Nephron progenitor cell (in vitro differentiated cells): ENCODE measurements at regions not wholly inside any gene's neighbourhood (a gene's known extent, or its start where the extent isn't known, plus 50 kb on each side); places are given as distances from the start of the nearest gene placed in this dataset.
A peak's percentile ranks its signal among the peaks of the same experiment; 100 is the strongest.

ENCODE experiments used
- DNase-seq: peaks from one replicate; pipeline ENCODE4 v3.0.0; 2021
- H3K27ac Mint-ChIP-seq: 2 replicates; pipeline ENCODE4 v1.8.0; 2021; ENCODE audit warnings: mild to moderate bottlenecking, moderate library complexity, mixed read lengths
- H3K27me3 Mint-ChIP-seq: 2 replicates; pipeline ENCODE4 v1.8.0; 2021; ENCODE audit warnings: mild to moderate bottlenecking, low read depth, mixed read lengths; ENCODE audit not compliant: poor library complexity
- H3K36me3 Mint-ChIP-seq: 2 replicates; pipeline ENCODE4 v1.8.0; 2021; ENCODE audit warnings: low read depth, mixed read lengths
- H3K4me1 Mint-ChIP-seq: 2 replicates; pipeline ENCODE4 v1.8.0; 2021; ENCODE audit warnings: mixed read lengths
- H3K4me3 Mint-ChIP-seq: 2 replicates; pipeline ENCODE4 v1.8.0; 2021; ENCODE audit warnings: mild to moderate bottlenecking, moderate library complexity, mixed read lengths
- H3K9me3 Mint-ChIP-seq: 2 replicates; pipeline ENCODE4 v1.8.0; 2021; ENCODE audit warnings: mild to moderate bottlenecking, moderate library complexity, mixed read lengths
- TF ChIP-seq, protein P1 (sequence below): fragments of 200-600 bp; sonication (generic); IDR thresholded peaks from 2 replicates; pipeline ENCODE4 v1.5.0; 2021; ENCODE audit warnings: antibody characterized with exemption

DNA sequence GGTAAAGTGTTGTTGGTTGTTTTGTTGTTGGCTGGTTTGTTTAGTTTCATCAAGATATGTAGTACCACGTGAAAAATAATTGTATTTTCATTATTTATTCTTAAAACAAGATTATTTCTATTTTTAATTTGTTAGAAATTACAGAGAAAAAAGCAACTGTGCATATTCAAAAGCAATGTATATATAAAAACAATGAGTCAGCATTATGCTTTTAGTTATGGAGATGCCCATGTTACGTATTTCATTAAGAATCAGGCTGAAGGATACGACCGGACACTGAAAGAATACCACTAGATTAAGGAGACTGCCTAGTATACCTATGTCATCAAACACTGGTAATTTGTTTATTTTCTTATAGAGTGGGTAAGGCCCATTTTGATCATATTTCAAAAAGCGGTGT is 1188.4 kb upstream of the NXPH2 start:
- H3K9me3 Mint-ChIP-seq: no peaks in the 10 kb centered on the region
- H3K4me1 Mint-ChIP-seq: no peaks in the 10 kb centered on the region
- H3K36me3 Mint-ChIP-seq: no peaks in the 10 kb centered on the region
- H3K4me3 Mint-ChIP-seq: no peak overlapping the region
- TF ChIP-seq, protein P1, sequence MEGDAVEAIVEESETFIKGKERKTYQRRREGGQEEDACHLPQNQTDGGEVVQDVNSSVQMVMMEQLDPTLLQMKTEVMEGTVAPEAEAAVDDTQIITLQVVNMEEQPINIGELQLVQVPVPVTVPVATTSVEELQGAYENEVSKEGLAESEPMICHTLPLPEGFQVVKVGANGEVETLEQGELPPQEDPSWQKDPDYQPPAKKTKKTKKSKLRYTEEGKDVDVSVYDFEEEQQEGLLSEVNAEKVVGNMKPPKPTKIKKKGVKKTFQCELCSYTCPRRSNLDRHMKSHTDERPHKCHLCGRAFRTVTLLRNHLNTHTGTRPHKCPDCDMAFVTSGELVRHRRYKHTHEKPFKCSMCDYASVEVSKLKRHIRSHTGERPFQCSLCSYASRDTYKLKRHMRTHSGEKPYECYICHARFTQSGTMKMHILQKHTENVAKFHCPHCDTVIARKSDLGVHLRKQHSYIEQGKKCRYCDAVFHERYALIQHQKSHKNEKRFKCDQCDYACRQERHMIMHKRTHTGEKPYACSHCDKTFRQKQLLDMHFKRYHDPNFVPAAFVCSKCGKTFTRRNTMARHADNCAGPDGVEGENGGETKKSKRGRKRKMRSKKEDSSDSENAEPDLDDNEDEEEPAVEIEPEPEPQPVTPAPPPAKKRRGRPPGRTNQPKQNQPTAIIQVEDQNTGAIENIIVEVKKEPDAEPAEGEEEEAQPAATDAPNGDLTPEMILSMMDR: no peak
- H3K27ac Mint-ChIP-seq: no peak overlapping the region
- no peaks in the 10 kb centered on the region for H3K27me3 Mint-ChIP-seq
- no peak for DNase-seq

DNA sequence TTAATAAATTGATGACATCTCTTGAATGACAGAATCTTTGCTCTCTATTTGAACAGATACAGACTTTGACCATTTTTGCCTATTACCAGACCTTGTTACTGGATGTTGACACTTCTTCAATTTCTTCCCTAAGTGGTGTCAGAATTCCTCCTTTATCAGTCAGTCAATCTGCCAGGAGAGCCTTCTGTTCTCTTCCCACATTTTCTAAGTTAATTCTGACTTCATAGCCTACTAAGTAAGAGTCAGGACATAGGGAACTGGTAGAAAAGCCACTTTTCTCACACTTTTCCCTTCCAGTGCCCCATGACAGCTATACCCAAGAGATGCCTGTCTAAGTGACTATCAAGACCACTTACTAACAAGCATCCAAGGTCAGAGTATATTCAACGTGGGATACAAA is 1187.5 kb upstream of the NXPH2 start:
- H3K36me3 Mint-ChIP-seq: no peaks in the 10 kb centered on the region
- H3K9me3 Mint-ChIP-seq: no peaks in the 10 kb centered on the region
- DNase-seq: no peak
- H3K27ac Mint-ChIP-seq: no peak overlapping the region
- TF ChIP-seq, protein P1: no peak
- no peaks in the 10 kb centered on the region for H3K4me1 Mint-ChIP-seq
- no peak overlapping the region for H3K4me3 Mint-ChIP-seq
- no peaks in the 10 kb centered on the region for H3K27me3 Mint-ChIP-seq

DNA sequence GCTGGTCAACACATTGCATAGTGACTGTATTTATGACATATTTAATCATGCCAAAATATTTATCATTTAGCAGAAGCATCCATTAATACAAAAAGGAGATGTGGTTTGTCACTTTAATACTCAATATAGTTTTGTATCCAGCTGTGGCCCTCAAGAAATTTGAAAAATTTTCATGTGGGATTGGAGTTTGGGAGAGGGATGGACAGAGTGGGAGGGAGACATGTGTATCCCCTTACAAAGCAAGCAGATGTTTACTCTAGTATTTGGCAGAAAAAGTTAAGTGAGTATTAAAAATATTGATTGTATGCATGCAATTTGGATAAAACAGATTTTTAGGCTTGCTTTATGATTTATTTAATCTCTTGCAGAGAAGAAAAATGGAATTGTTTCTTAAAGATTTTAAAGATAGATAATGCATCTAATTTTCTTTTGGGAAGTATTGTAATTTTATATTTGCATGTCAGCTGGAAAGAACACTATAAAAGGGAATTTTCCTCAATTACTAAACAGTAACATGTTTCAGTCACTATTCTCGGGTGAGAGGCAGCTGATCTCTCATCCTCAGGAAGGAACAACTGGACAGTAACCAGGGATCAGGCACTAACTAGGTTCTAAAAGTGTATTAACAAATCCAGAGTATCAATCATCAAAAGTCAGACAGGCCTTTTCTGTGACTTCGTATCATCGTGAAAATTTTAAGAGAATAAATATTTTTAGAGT is 1184.7 kb upstream of the NXPH2 start:
- no peaks in the 10 kb centered on the region for H3K4me1 Mint-ChIP-seq
- DNase-seq: no peak
- H3K9me3 Mint-ChIP-seq: no peaks in the 10 kb centered on the region
- no peaks in the 10 kb centered on the region for H3K27me3 Mint-ChIP-seq
- H3K4me3 Mint-ChIP-seq: no peak overlapping the region
- TF ChIP-seq, protein P1: no peak
- no peak overlapping the region for H3K27ac Mint-ChIP-seq
- no peaks in the 10 kb centered on the region for H3K36me3 Mint-ChIP-seq

DNA sequence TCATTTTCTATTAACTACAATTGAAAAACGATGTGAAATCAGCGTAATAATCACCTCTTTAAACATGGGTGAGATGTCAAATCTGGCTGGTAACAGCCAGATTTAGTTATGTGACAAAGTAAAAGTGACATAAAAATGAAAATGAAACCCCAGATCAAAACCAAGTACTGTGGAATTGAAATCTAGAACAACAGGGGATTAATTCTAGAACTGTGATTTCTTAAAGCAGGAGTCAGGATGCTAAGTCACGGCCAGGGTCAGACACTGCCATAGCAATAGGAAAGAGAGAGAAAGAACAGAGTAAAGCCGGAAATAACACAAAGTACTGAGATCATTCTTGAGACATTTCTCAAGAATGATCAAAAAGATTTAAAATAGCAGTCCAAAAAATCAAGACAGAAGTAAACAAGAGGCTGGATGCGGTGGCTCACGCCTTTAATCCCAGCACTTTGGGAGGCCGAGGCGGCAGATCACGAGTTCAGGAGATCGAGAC is 1183.7 kb upstream of the NXPH2 start:
- DNase-seq: no peak
- Mint-ChIP-seq H3K4me3 (no peak overlapping the region), H3K9me3 (no peaks in the 10 kb centered on the region), H3K27ac (peak overlapping the region; percentile 7), H3K27me3 (no peaks in the 10 kb centered on the region), H3K36me3 (no peaks in the 10 kb centered on the region), H3K4me1 (no peaks in the 10 kb centered on the region)
- TF ChIP-seq, protein P1: no peak

DNA sequence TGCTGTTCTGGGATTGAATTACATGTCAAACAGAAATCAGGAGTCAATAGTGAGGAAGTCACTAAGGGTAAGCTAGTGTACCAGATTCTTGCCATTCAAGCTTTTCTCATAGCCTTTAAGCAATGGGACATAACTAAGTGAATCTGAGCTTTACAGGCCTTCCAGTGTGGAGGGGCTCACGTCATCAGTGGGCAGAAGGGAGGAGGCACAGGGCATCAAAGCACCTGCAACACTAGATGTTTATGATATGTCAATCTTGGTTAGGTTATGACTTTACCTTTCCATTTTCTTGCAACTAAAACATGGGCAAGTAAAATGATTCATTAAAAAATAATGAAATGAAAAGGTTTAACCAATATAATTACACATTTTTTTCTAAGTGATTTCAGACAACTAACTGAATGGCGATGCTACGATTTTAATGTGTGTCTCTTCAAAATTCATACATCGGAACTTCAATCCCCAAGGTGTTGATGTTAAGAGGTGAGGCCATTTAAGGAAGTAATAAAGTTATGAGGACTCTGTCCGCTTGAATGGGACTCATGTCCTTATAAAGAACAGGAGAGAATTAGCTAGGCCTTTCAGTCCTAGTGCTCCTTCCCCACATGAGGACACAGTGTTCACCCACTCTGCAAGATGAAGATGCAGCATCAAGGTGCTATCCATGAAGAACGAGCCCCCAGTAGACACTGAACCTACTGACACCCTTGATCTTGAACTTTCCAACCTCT is 1169.2 kb upstream of the NXPH2 start:
- Mint-ChIP-seq H3K9me3 (no peaks in the 10 kb centered on the region), H3K4me1 (no peaks in the 10 kb centered on the region), H3K4me3 (no peak overlapping the region), H3K36me3 (no peaks in the 10 kb centered on the region), H3K27me3 (no peaks in the 10 kb centered on the region), H3K27ac (no peak overlapping the region)
- no peak for DNase-seq
- TF ChIP-seq, protein P1: no peak
